SU-DHL-6 (cell line): ENCODE measurements at regions not wholly inside any gene's neighbourhood (a gene's known extent, or its start where the extent isn't known, plus 50 kb on each side); places are given as distances from the start of the nearest gene placed in this dataset.

Source experiments
- H2AFZ ChIP-seq: fragments of 200-600 bp; sonication (generic); 2 replicates; pipeline ENCODE4 v1.6.1; 2014; ENCODE audit warnings: low read depth, mild to moderate bottlenecking, moderate library complexity, mixed read lengths, antibody characterized with exemption, low read length; ENCODE audit not compliant: severe bottlenecking
- H3F3A ChIP-seq: fragments of 200-600 bp; shearing (Covaris generic); 2 replicates; pipeline ENCODE4 v1.6.0; 2016; ENCODE audit warnings: antibody characterized with exemption, mild to moderate bottlenecking; ENCODE audit not compliant: insufficient read depth
- H3K27ac ChIP-seq: fragments of 200-600 bp; sonication (generic); 2 replicates; pipeline ENCODE4 v1.5.1; 2016; ENCODE audit warnings: low read depth, mild to moderate bottlenecking, low read length, moderate library complexity, mixed read lengths
- H3K27me3 ChIP-seq: fragments of 200-600 bp; sonication (generic), shearing (Covaris generic); 2 replicates; pipeline ENCODE4 v1.6.0; 2014; ENCODE audit warnings: mild to moderate bottlenecking, low read length
- H3K36me3 ChIP-seq: fragments of 200-600 bp; sonication (generic); 2 replicates; pipeline ENCODE4 v1.6.1; 2014; ENCODE audit warnings: mild to moderate bottlenecking, low read length, mixed read lengths
- H3K4me2 ChIP-seq: fragments of 300-600, 200-600 bp; shearing (Covaris generic), sonication (generic); 2 replicates; pipeline ENCODE4 v1.6.0; 2014; ENCODE audit warnings: low read length, low read depth, mild to moderate bottlenecking; ENCODE audit not compliant: poor library complexity, severe bottlenecking
- H3K4me3 ChIP-seq: fragments of 200-600 bp; sonication (generic); 2 replicates; pipeline ENCODE4 v1.5.1; 2014; ENCODE audit warnings: antibody characterized with exemption, low read length, mild to moderate bottlenecking, mixed read lengths; ENCODE audit not compliant: insufficient read depth, poor library complexity, severe bottlenecking
- H3K79me2 ChIP-seq: fragments of 200-600 bp; sonication (generic); 2 replicates; pipeline ENCODE4 v1.6.1; 2014; ENCODE audit warnings: mild to moderate bottlenecking, low read length, moderate library complexity; ENCODE audit not compliant: insufficient read depth
- H3K9ac ChIP-seq: fragments of 200-600 bp; sonication (generic); 2 replicates; pipeline ENCODE4 v1.7.0; 2014; ENCODE audit warnings: mild to moderate bottlenecking, low read length
- H3K9me2 ChIP-seq: fragments of 200-600 bp; sonication (generic); replicated peaks from 2 replicates; pipeline ENCODE4 v1.6.1; 2014; ENCODE audit warnings: low read length; ENCODE audit not compliant: insufficient read depth
- H3K9me3 ChIP-seq: fragments of 200-600 bp; sonication (generic); 2 replicates; pipeline ENCODE4 v1.6.1; 2014; ENCODE audit warnings: low read length, mixed read lengths; ENCODE audit not compliant: insufficient read depth
- H4K20me1 ChIP-seq: fragments of 200-600 bp; sonication (generic); 2 replicates; pipeline ENCODE4 v1.6.1; 2014; ENCODE audit warnings: low read depth, mild to moderate bottlenecking, antibody characterized with exemption, low read length, moderate library complexity, mixed read lengths
- EZH2phosphoT487 ChIP-seq: fragments of 200-600 bp; sonication (generic), shearing (Covaris generic); conservative IDR thresholded peaks from 2 replicates; pipeline ENCODE4 v1.6.1; 2018; ENCODE audit warnings: mild to moderate bottlenecking, antibody characterized with exemption, low read length, moderate library complexity, mixed read lengths
- TF ChIP-seq, protein P1 (sequence below): fragments of 200-600 bp; sonication (generic); IDR thresholded peaks from one replicate; pipeline ENCODE4 v1.5.1; 2017; ENCODE audit warnings: antibody characterized with exemption, mild to moderate bottlenecking, low read length, moderate library complexity; ENCODE audit not compliant: insufficient read depth, poor library complexity, severe bottlenecking

DNA sequence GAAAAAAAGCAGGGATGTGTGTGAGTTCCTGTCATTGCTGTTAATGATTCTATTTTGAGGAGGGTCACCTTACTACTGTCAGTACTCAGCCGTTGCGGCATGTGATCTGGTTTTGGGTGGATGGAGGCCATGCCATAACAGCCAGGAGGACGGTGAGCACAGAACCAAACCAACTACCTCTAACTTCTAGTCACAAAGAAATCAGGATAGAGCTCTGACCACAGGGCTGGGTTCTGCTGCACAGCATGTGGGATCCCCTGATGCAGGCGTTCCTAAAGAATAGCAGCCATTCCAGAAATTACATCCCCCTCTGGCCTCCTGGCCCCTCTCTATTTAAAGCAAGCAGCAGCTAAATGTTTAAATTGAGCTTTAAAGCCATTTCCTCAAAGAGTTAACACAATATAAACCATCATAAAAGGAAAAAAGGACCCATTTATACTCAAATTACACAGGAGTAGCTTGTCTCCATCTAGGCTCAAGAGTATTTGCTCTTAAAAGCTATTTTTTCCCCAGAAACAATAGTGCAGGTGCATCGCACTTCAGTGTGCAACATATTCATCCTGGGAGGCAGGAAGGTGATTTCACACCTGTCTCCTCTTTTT lies 786.4 kb downstream of the RNF144A start:
- H3K4me2 ChIP-seq: peak overlapping the region; percentile 17

DNA sequence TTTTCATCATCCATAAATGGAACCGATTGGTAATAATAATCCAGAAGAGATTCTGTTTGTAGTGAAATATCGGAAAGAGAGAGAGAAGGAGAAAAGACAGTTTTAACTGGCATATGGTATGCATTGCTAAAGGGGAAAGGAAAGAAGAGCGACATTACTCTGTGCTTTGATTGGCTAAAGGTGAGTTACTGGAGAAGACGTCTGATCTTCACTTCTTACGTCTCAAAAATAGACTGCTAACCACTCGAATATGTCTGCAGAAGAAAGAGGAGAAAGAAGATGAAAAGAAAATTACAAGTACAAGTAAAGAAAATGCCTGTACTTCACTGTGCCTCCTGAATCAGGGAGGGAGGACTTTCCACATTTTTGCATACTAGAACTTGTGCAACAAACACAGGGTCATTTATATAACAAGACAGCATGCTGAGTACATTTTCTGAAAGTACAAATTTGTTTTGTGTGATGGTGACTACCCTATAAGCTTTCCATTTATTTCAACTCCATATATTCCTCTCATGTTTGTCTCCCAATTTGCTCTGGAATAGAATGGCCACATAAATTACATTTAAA lies 787.2 kb downstream of the RNF144A start:
- no peaks in the 10 kb centered on the region for H3F3A ChIP-seq
- peak overlapping the region; percentile 17 for H3K4me2 ChIP-seq
- H2AFZ ChIP-seq: no peak overlapping the region
- H3K9me3 ChIP-seq: no peaks in the 10 kb centered on the region
- no peak overlapping the region for H3K27ac ChIP-seq
- no peak overlapping the region for H3K4me3 ChIP-seq
- TF ChIP-seq, protein P1, sequence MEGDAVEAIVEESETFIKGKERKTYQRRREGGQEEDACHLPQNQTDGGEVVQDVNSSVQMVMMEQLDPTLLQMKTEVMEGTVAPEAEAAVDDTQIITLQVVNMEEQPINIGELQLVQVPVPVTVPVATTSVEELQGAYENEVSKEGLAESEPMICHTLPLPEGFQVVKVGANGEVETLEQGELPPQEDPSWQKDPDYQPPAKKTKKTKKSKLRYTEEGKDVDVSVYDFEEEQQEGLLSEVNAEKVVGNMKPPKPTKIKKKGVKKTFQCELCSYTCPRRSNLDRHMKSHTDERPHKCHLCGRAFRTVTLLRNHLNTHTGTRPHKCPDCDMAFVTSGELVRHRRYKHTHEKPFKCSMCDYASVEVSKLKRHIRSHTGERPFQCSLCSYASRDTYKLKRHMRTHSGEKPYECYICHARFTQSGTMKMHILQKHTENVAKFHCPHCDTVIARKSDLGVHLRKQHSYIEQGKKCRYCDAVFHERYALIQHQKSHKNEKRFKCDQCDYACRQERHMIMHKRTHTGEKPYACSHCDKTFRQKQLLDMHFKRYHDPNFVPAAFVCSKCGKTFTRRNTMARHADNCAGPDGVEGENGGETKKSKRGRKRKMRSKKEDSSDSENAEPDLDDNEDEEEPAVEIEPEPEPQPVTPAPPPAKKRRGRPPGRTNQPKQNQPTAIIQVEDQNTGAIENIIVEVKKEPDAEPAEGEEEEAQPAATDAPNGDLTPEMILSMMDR: no peak
- no peaks in the 10 kb centered on the region for H4K20me1 ChIP-seq
- no peaks in the 10 kb centered on the region for H3K36me3 ChIP-seq
- H3K79me2 ChIP-seq: no peaks in the 10 kb centered on the region
- no peaks in the 10 kb centered on the region for H3K27me3 ChIP-seq
- H3K9me2 ChIP-seq: no peaks in the 10 kb centered on the region
- H3K9ac ChIP-seq: no peak overlapping the region

More for the DNA sequence above, 786.4 kb downstream of the RNF144A start:
- Histone ChIP-seq H3K4me3 (no peak overlapping the region), H3K9me3 (no peaks in the 10 kb centered on the region), H3K79me2 (no peaks in the 10 kb centered on the region), H3K36me3 (no peaks in the 10 kb centered on the region), H3K27me3 (no peaks in the 10 kb centered on the region), H3K9ac (no peak overlapping the region), H4K20me1 (no peaks in the 10 kb centered on the region), H2AFZ (no peak overlapping the region), H3F3A (no peaks in the 10 kb centered on the region), H3K9me2 (no peaks in the 10 kb centered on the region), H3K27ac (0 out of 2 replicates have a peak overlapping the region, but pooled peaks have one; percentile 16)
- TF ChIP-seq EZH2phosphoT487: no peak
- TF ChIP-seq, protein P1: no peak

DNA sequence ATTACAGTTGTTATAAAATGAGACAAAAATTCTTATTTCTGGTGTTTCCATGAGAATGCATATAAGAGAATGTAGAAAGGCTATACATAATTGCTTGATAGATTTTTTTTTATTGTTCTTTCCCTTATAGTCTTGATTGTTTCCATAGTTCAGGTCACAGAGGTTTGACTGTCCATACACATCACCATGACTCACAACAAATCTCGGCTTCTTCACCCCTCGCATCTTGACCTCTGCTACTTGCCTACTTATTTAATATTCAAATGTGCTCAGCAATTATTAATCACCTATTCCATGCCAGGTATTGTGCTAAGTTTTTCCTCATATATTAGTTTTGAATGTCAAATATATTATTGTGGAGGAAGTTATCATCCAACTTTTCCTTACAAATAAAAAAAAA lies 789.6 kb downstream of the RNF144A start:
- no peaks in the 10 kb centered on the region for H3K36me3 ChIP-seq
- H3K4me2 ChIP-seq: no peak overlapping the region
- no peak overlapping the region for H2AFZ ChIP-seq
- no peaks in the 10 kb centered on the region for H3K9me3 ChIP-seq
- H3F3A ChIP-seq: no peaks in the 10 kb centered on the region
- H3K9me2 ChIP-seq: no peaks in the 10 kb centered on the region
- H4K20me1 ChIP-seq: no peaks in the 10 kb centered on the region
- no peaks in the 10 kb centered on the region for H3K79me2 ChIP-seq
- H3K27ac ChIP-seq: no peak overlapping the region
- H3K9ac ChIP-seq: no peak overlapping the region
- no peaks in the 10 kb centered on the region for H3K27me3 ChIP-seq
- no peak overlapping the region for H3K4me3 ChIP-seq
- TF ChIP-seq, protein P1: no peak
- TF ChIP-seq EZH2phosphoT487: no peak
